GM12872 (cell line): ENCODE measurements at regions not wholly inside any gene's neighbourhood (a gene's known extent, or its start where the extent isn't known, plus 50 kb on each side); places are given as distances from the start of the nearest gene placed in this dataset.

ENCODE experiments used
- TF ChIP-seq, protein P1 (sequence below): IDR thresholded peaks from 3 replicates; pipeline ENCODE4 v1.5.1; 2011; ENCODE audit warnings: low read depth, mild to moderate bottlenecking, low read length, moderate library complexity; ENCODE audit not compliant: insufficient read depth

DNA sequence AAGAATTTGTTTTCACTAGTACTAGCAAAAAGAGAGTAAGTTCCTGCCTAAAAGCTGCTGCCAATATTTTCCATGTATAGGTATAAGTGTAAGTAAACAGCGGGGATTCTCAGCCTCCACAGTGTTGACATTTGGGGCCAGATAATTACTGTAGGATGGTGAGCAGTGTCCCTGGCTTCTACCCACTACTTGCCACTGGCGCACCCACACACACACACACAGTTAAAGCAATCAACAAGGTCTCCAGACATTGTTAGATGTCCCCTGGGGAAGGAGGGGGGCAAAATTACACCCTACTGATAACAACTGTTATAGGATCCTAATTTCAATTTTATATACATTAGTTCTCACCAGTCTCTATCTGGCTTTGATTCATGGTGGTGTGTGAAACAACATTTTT, 417.0 kb upstream of the PSMD7 start:
- TF ChIP-seq, protein P1, sequence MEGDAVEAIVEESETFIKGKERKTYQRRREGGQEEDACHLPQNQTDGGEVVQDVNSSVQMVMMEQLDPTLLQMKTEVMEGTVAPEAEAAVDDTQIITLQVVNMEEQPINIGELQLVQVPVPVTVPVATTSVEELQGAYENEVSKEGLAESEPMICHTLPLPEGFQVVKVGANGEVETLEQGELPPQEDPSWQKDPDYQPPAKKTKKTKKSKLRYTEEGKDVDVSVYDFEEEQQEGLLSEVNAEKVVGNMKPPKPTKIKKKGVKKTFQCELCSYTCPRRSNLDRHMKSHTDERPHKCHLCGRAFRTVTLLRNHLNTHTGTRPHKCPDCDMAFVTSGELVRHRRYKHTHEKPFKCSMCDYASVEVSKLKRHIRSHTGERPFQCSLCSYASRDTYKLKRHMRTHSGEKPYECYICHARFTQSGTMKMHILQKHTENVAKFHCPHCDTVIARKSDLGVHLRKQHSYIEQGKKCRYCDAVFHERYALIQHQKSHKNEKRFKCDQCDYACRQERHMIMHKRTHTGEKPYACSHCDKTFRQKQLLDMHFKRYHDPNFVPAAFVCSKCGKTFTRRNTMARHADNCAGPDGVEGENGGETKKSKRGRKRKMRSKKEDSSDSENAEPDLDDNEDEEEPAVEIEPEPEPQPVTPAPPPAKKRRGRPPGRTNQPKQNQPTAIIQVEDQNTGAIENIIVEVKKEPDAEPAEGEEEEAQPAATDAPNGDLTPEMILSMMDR, result no peak

DNA sequence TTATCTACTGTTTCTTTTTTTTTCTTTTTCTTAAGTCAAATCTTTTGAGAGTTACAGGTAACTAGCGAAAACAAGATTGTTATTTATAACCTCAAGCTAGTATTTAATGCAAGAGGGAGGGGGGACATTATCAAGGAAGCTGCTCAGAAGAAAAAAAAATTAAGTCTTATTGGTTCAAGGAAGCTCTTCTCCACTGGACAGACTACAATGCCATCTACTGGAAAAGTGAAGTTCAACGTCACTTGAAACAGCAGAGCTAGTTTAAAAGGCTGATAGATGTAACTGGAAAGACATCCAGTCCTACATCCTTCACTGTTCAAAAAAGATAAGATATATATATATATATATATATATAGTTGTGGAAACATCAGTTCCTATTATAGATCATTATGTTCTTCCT, 418.0 kb upstream of the PSMD7 start:
- TF ChIP-seq, protein P1, result peak; percentile 37; the same call in 2 of the 3 replicates

DNA sequence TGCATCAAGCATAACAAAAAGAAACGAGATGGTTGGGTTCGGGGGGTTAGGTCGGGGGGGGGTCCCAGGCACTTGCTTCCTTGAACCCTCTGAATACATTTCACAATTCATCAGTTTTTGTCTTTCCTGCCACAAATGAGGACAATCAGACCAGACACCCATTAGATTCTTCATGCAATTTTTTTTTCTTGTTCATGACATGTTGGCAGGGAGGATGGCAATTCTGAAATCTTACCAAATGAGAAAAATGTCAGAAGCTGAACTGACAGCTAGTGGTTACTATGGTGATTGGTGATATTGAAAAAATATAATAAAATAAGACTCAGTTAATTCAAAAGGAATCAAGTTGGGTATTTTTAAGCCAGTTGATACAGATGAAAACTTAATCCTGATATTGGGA, 419.5 kb upstream of the PSMD7 start:
- TF ChIP-seq, protein P1, result no peak

DNA sequence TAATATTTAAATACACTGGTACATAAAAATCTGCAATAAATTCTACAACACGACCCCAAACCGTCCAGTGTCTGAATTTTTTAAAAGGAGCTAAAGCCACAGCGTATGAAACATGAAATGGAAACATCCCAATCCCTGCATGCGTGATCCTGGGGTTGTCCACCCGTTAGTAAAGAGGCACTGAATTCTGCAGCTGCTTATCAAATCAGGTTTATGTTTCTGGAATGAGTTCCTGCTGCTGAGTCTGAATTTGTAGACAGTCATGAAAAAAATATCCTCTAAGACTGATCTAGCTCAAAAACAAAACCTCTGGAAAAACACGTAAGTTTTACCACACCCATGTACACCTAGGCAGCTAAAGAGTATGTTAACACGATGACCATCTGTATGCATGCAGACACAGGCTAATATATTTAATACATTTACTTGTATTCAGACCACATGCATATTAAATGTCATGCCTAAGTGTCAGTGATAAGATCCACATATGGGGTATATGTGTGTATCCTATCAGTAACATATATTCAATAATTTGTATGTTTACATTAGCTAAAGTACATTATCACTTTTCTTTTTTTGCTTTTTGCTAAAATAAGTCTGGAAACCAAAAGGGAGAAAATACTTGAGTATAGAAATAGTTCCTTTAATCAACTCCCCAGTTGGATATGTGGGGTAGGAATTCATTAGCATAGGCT, 420.5 kb upstream of the PSMD7 start:
- TF ChIP-seq, protein P1, result no peak

DNA sequence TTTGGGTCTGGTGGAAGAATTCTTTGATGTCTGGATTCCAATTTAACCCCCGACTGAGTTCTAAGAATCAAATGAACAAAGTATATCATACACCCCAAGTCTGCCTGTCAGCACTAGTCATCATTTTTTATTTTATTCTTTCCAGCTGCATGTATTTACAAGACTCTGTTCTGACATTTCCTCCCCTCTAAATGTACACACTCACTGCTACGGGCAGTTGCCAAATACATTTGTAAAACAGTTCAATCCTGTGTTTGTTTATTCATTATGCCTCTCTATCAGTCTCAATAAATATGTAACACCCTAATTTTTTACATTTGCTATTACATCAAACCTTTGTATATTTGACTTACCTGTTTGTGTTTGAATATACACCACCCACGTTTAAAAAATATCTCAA, 422.3 kb upstream of the PSMD7 start:
- TF ChIP-seq, protein P1, result no peak

DNA sequence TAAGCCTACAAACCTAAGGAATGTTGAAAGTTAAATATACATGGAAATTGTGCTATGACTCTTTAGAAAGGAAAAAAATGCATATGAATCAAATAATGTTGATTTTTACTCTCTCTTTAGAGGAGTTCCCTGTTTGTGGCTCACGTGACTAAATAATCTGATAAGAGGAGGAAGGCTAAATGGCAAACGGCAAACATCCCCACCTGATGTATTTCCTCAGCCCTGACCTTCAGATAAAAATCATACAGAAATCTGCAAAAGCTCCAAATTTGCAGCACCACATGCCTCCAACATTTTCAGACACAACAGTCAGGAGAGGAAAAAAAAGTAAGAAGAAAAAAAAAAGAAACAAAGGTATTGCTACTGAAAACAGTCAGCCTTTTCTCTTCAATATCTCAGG, 423.0 kb upstream of the PSMD7 start:
- TF ChIP-seq, protein P1, result no peak

DNA sequence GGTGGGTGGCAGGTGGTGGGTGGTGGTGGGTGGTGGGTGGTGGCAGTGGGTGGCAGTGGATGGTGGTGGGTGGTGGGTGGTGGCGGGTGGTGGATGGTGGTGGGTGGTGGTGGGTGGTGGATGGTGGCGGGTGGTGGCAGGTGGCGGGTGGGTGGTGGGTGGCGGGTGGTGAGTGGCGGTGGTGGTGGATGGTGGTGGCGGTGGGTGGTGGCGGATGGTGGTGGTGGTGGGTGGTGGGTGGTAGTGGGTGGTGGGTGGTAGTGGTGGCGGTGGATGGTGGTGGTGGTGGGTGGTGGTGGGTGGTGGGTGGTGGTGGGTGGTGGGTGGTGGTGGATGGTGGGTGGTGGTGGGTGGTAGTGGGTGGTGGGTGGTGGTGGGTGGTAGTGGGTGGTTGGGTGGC, 423.8 kb upstream of the PSMD7 start:
- TF ChIP-seq, protein P1, result no peak
